ENCODE measurements at regions not wholly inside any gene's neighbourhood (a gene's known extent, or its start where the extent isn't known, plus 50 kb on each side); places are given as distances from the start of the nearest gene placed in this dataset.

DNA sequence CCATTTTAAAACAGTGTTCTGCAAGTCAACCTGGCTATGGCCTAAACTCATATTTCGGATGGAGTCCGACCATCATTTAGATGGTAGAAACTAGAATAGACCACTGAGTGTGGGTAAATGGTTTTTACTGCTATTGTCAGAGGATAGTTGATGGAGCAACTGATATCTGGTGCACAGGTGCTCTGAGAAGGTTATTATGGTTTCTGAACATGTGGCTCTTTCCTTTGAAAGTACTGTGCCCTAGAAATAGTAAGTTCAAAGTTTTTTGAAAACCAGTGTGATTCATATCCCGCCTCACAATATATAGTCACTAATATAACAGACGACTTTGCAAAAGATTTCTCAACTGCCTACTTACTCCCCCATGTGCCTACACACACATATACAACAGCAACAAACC lies 64.4 kb upstream of the BTG1 start:
- DNase-seq, result no peak

DNA sequence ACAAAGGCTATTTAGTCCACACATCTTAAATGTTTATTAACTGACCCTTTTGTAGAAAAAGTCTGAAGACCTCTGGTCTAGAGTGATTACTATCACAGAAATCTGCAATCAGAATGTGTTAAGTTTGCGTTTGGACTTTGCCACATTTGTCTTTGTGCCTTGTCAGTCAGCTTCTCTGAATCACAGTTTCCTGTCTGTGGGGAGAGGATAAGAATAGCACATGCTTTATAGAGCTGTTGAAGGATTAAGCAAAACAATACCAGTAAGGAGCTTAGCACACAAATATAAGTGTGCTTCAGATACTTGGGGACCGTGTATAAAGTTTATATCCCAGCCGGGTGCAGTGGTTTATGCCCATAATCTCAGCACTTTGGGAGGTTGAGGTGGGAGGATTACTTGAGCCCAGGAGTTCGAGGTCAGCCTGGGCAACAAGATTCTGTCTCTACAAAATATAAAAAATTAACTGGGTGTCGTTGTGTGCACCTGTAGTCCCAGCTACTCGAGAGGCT lies 63.0 kb upstream of the BTG1 start:
- DNase-seq, result no peak

DNA sequence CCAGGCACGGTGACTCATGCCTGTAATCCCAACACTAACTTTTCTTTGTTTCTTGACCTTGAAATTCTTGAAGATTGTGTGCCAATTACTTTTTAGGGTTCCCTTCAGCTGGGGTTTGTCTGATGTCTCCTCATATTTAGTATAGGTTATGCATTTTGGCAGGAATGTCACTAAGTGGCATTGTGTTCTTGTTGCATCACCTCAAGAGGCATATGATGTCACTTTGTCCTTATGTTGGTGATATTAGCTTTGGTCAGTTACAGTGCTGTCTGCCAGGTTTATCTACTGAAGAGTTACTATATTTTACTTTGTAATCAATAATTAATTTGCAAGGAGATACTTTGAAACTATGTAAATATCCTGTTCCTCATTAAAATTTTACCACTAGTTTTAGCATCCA lies 61.0 kb upstream of the BTG1 start:
- DNase-seq, result no peak

DNA sequence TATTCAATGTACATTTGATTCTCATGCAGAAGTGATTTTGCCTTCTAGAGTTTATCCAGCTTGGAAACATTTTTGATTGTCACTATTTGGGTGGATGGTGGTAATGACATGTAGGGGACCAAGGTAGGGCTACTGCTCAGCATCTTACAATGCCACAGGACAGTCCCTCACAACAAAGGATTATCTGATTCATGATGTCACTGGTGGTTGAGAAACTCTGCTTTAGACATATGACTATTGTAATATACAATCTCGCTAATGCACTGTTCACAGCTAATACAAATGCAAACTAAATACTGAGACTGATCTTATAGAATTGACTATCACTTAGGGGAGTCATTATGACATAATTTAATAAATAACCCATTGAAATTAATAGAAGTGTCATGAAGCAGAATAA lies 60.4 kb upstream of the BTG1 start:
- DNase-seq, result no peak

DNA sequence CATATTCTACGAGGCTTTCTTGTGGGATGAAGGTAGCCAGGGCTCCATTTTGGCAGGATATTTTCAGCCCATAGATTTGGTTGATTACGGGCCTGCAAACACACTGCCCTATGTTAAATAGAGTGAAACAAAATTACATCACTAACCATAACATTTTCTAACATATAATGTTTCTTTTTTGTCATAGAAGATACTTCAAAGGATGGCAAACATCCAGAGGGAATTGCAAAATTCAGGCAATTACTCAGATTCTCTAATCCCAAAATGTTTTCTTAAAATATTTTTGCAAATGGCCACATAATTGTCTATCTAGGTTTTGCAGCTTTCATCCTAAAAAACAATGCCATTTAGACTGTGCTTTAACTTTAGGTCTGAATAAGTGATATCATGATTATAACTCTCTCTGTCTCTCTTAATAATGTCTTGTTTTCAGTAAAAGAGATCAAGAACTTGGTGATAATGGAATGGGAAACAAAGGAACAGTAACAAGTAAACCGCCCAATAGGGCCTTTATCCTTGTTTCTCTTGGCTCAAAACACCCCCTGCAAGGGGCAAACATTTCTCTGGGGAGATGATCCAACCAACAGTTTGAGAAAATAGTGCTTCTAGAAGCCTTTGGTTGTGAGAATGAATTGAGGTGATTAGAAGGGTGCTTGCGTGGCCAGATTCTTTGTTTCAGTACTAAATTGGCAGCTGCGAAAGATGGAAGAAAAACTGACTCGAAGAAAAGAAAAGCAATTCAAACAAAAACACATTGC lies 54.4 kb upstream of the BTG1 start:
- DNase-seq, result no peak

DNA sequence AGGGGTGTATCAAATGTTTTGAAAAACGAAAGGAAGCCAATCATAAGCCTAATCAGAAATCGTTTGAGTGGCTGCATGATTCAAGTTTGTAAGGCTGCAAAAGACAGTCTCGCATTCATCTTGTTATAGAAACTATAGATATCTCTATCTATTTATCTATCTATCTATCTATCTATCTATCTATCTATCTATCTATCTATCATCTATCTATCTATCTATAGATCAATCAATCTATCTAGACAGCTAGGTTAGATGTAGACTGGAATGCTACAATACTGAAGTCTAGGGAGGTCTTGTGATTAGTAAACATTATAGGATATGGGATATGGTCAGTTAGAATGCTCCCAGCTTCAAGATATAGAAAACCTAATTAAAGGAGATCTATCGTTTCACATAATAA lies 52.2 kb upstream of the BTG1 start:
- no peak for DNase-seq

DNA sequence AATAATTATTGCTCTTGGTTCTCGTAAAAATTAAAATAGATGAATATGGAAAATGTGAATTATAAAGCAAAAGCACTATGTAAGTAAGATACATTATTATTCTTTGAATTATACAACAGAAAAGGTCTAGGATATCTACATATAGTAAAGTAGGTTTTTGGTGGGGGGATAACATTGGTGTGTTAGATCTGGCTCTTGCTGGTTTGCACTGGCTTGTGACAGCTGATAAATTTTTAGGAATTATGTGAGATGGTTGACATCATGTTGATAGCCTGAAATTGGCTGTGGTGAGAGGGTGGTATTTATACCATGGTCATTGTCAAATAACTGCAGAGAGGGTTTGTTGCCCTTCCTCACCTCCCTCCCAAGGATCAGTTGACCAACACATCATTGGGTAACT lies 50.7 kb upstream of the BTG1 start:
- no peak for DNase-seq
